SJSA1 (cell line): ENCODE measurements at regions not wholly inside any gene's neighbourhood (a gene's known extent, or its start where the extent isn't known, plus 50 kb on each side); places are given as distances from the start of the nearest gene placed in this dataset.

Experiments
- DNase-seq, 2 experiments: peaks; one replicate each; pipeline ENCODE4 v3.0.0-alpha.2; 2015 to 2020; ENCODE audit warnings: low spot score in 2 of 2, low read depth in 1 of 2
- H3K27ac ChIP-seq: fragments of 250-450 bp; sonication (Bioruptor Pico); 2 replicates; pipeline ENCODE4 v1.5.1; 2020; ENCODE audit warnings: mild to moderate bottlenecking, moderate library complexity
- H3K27me3 ChIP-seq: fragments of 250-450 bp; sonication (Bioruptor Pico); replicated peaks from 2 replicates; pipeline ENCODE4 v1.5.1; 2020; ENCODE audit warnings: mild to moderate bottlenecking, moderate library complexity
- H3K36me3 ChIP-seq: fragments of 250-450 bp; sonication (Bioruptor Pico); 2 replicates; pipeline ENCODE4 v1.5.1; 2020; ENCODE audit warnings: mild to moderate bottlenecking
- H3K4me1 ChIP-seq: fragments of 250-450 bp; sonication (Bioruptor Pico); replicated peaks from 2 replicates; pipeline ENCODE4 v1.6.1; 2021; ENCODE audit warnings: mild to moderate bottlenecking
- H3K4me3 ChIP-seq: fragments of 250-450 bp; sonication (Bioruptor Pico); 2 replicates; pipeline ENCODE4 v1.5.1; 2020; ENCODE audit warnings: mild to moderate bottlenecking
- H3K9me3 ChIP-seq: fragments of 250-450 bp; sonication (Bioruptor Pico); replicated peaks from 2 replicates; pipeline ENCODE4 v1.5.1; 2020; ENCODE audit warnings: mild to moderate bottlenecking

- Histone ChIP-seq H3K4me1 (no peaks in the 10 kb centered on the region), H3K9me3 (peaks cover 2% of the 10 kb centered on the region; the same call in 1 of the 2 replicates), H3K27me3 (no peaks in the 10 kb centered on the region), H3K4me3 (no peak overlapping the region), H3K36me3 (no peaks in the 10 kb centered on the region), H3K27ac (no peak overlapping the region)
- DNase-seq: no peak
These were observed 538.1 kb downstream of the MIAT start for GRCh38 chr22:27195494-27195893.

- Histone ChIP-seq H3K27me3 (no peaks in the 10 kb centered on the region), H3K36me3 (no peaks in the 10 kb centered on the region), H3K27ac (no peak overlapping the region), H3K4me3 (no peak overlapping the region), H3K4me1 (peaks cover under 1% of the 10 kb centered on the region), H3K9me3 (0 out of 2 replicates have a peak, but pooled peaks cover 2% of the 10 kb centered on the region)
- no peak for DNase-seq
These were observed 539.2 kb downstream of the MIAT start for GRCh38 chr22:27196606-27197005.

GRCh38 chr22:27197052-27197451, 539.7 kb downstream of the MIAT start:
- Histone ChIP-seq H3K4me3 (no peak overlapping the region), H3K4me1 (peaks cover 5% of the 10 kb centered on the region), H3K9me3 (0 out of 2 replicates have a peak, but pooled peaks cover 2% of the 10 kb centered on the region), H3K36me3 (no peaks in the 10 kb centered on the region), H3K27me3 (no peaks in the 10 kb centered on the region), H3K27ac (no peak overlapping the region)
- DNase-seq: no peak

- Histone ChIP-seq H3K4me1 (peaks cover 11% of the 10 kb centered on the region), H3K4me3 (no peak overlapping the region), H3K27me3 (no peaks in the 10 kb centered on the region), H3K27ac (no peak overlapping the region), H3K36me3 (no peaks in the 10 kb centered on the region), H3K9me3 (0 out of 2 replicates have a peak, but pooled peaks cover 2% of the 10 kb centered on the region)
- no peak for DNase-seq
These were observed 540.2 kb downstream of the MIAT start for GRCh38 chr22:27197618-27198017.

- Histone ChIP-seq H3K9me3 (0 out of 2 replicates have a peak, but pooled peaks cover 2% of the 10 kb centered on the region), H3K4me1 (peaks cover 21% of the 10 kb centered on the region), H3K36me3 (no peaks in the 10 kb centered on the region), H3K27me3 (no peaks in the 10 kb centered on the region), H3K27ac (no peak overlapping the region), H3K4me3 (no peak overlapping the region)
- DNase-seq: no peak
These were observed 541.2 kb downstream of the MIAT start for GRCh38 chr22:27198518-27199035.

GRCh38 chr22:27199354-27199753, 542.0 kb downstream of the MIAT start:
- no peak for DNase-seq
- H3K27me3 ChIP-seq: no peaks in the 10 kb centered on the region
- no peaks in the 10 kb centered on the region for H3K36me3 ChIP-seq

GRCh38 chr22:27201276-27201675, 543.9 kb downstream of the MIAT start:
- Histone ChIP-seq H3K4me1 (peaks cover 21% of the 10 kb centered on the region), H3K27me3 (no peaks in the 10 kb centered on the region), H3K4me3 (no peak overlapping the region), H3K9me3 (0 out of 2 replicates have a peak, but pooled peaks cover 2% of the 10 kb centered on the region), H3K36me3 (no peaks in the 10 kb centered on the region), H3K27ac (no peak overlapping the region)
- DNase-seq: no peak

More at GRCh38 chr22:27199354-27199753, 542.0 kb downstream of the MIAT start:
- Histone ChIP-seq H3K4me1 (peaks cover 21% of the 10 kb centered on the region), H3K27ac (no peak overlapping the region), H3K4me3 (no peak overlapping the region), H3K9me3 (0 out of 2 replicates have a peak, but pooled peaks cover 2% of the 10 kb centered on the region)

- Histone ChIP-seq H3K4me1 (peaks cover 21% of the 10 kb centered on the region), H3K4me3 (no peak overlapping the region), H3K36me3 (no peaks in the 10 kb centered on the region), H3K9me3 (0 out of 2 replicates have a peak, but pooled peaks cover 2% of the 10 kb centered on the region), H3K27me3 (no peaks in the 10 kb centered on the region), H3K27ac (peak overlapping the region; percentile 86)
- no peak for DNase-seq
These were observed 544.4 kb downstream of the MIAT start for GRCh38 chr22:27201741-27202140.

- H3K4me3 ChIP-seq: no peak overlapping the region
- H3K9me3 ChIP-seq: no peaks in the 10 kb centered on the region
- H3K27ac ChIP-seq: peak overlapping the region; percentile 86
- no peaks in the 10 kb centered on the region for H3K36me3 ChIP-seq
- H3K27me3 ChIP-seq: no peaks in the 10 kb centered on the region
- H3K4me1 ChIP-seq: peaks cover 31% of the 10 kb centered on the region
- no peak for DNase-seq
These were observed 545.9 kb downstream of the MIAT start for GRCh38 chr22:27203276-27203660.

- Histone ChIP-seq H3K36me3 (no peaks in the 10 kb centered on the region), H3K27me3 (no peaks in the 10 kb centered on the region), H3K9me3 (no peaks in the 10 kb centered on the region), H3K4me1 (peaks cover 32% of the 10 kb centered on the region), H3K4me3 (no peak overlapping the region), H3K27ac (no peak overlapping the region)
- DNase-seq: no peak
These were observed 546.9 kb downstream of the MIAT start for GRCh38 chr22:27204280-27204679.

- H3K4me3 ChIP-seq: no peak overlapping the region
- H3K27ac ChIP-seq: no peak overlapping the region
- H3K9me3 ChIP-seq: no peaks in the 10 kb centered on the region
- H3K36me3 ChIP-seq: no peaks in the 10 kb centered on the region
- H3K27me3 ChIP-seq: no peaks in the 10 kb centered on the region
- DNase-seq: no peak
- peaks cover 32% of the 10 kb centered on the region for H3K4me1 ChIP-seq
These were observed 547.4 kb downstream of the MIAT start for GRCh38 chr22:27204817-27205216.

- Histone ChIP-seq H3K4me3 (no peak overlapping the region), H3K9me3 (no peaks in the 10 kb centered on the region), H3K27ac (no peak overlapping the region), H3K27me3 (no peaks in the 10 kb centered on the region), H3K4me1 (peaks cover 32% of the 10 kb centered on the region), H3K36me3 (no peaks in the 10 kb centered on the region)
- no peak for DNase-seq
These were observed 548.3 kb downstream of the MIAT start for GRCh38 chr22:27205492-27206373.

- DNase-seq: no peak
- H3K27me3 ChIP-seq: no peaks in the 10 kb centered on the region
- H3K27ac ChIP-seq: no peak overlapping the region
- peaks cover 32% of the 10 kb centered on the region for H3K4me1 ChIP-seq
- no peak overlapping the region for H3K4me3 ChIP-seq
- no peaks in the 10 kb centered on the region for H3K9me3 ChIP-seq
- H3K36me3 ChIP-seq: no peaks in the 10 kb centered on the region
These were observed 549.2 kb downstream of the MIAT start for GRCh38 chr22:27206374-27207133.

GRCh38 chr22:27207266-27207665, 549.9 kb downstream of the MIAT start:
- no peaks in the 10 kb centered on the region for H3K9me3 ChIP-seq
- H3K27me3 ChIP-seq: no peaks in the 10 kb centered on the region
- no peaks in the 10 kb centered on the region for H3K36me3 ChIP-seq
- H3K27ac ChIP-seq: no peak overlapping the region; the same call in 1 of the 2 replicates
- H3K4me1 ChIP-seq: peaks cover 30% of the 10 kb centered on the region
- no peak for DNase-seq
- no peak overlapping the region for H3K4me3 ChIP-seq
